Osteocyte (in vitro differentiated cells): ENCODE measurements at regions not wholly inside any gene's neighbourhood (a gene's known extent, or its start where the extent isn't known, plus 50 kb on each side); places are given as distances from the start of the nearest gene placed in this dataset.

Experiments
- DNase-seq: peaks from one replicate; pipeline ENCODE4 v3.0.0; 2021; ENCODE audit warnings: mixed read lengths; ENCODE audit not compliant: unreplicated experiment; ENCODE audit errors: extremely low spot score
- H3K27ac Mint-ChIP-seq: one replicate; pipeline ENCODE4 v1.8.0; 2021; ENCODE audit warnings: mild to moderate bottlenecking, mixed read lengths; ENCODE audit not compliant: unreplicated experiment
- H3K27me3 Mint-ChIP-seq: one replicate; pipeline ENCODE4 v1.8.0; 2021; ENCODE audit warnings: mixed read lengths; ENCODE audit not compliant: unreplicated experiment
- H3K36me3 Mint-ChIP-seq: one replicate; pipeline ENCODE4 v1.8.0; 2021; ENCODE audit warnings: mixed read lengths; ENCODE audit not compliant: unreplicated experiment
- H3K4me1 Mint-ChIP-seq: one replicate; pipeline ENCODE4 v1.8.0; 2021; ENCODE audit warnings: mixed read lengths; ENCODE audit not compliant: unreplicated experiment
- H3K4me3 Mint-ChIP-seq: one replicate; pipeline ENCODE4 v1.8.0; 2021; ENCODE audit warnings: mild to moderate bottlenecking, moderate library complexity, mixed read lengths; ENCODE audit not compliant: unreplicated experiment
- H3K9me3 Mint-ChIP-seq: one replicate; pipeline ENCODE4 v1.8.0; 2021; ENCODE audit warnings: mixed read lengths; ENCODE audit not compliant: unreplicated experiment
- TF ChIP-seq, protein P1 (sequence below): fragments of 200-600 bp; sonication (generic); IDR thresholded peaks from 2 replicates; pipeline ENCODE4 v1.5.0; 2021; ENCODE audit warnings: antibody characterized with exemption, mild to moderate bottlenecking, moderate library complexity

GRCh38 chr2:129331638-129332037 lies 647.8 kb upstream of the RAB6C start:
- Mint-ChIP-seq H3K36me3 (no peaks in the 10 kb centered on the region), H3K27me3 (no peaks in the 10 kb centered on the region)
- no peak for DNase-seq

GRCh38 chr2:129334128-129334527 lies 645.3 kb upstream of the RAB6C start:
- no peak for DNase-seq
- Mint-ChIP-seq H3K36me3 (no peaks in the 10 kb centered on the region), H3K9me3 (peaks cover 30% of the 10 kb centered on the region), H3K4me1 (no peaks in the 10 kb centered on the region), H3K27me3 (no peaks in the 10 kb centered on the region), H3K4me3 (no peak overlapping the region), H3K27ac (no peak overlapping the region)
- TF ChIP-seq, protein P1, sequence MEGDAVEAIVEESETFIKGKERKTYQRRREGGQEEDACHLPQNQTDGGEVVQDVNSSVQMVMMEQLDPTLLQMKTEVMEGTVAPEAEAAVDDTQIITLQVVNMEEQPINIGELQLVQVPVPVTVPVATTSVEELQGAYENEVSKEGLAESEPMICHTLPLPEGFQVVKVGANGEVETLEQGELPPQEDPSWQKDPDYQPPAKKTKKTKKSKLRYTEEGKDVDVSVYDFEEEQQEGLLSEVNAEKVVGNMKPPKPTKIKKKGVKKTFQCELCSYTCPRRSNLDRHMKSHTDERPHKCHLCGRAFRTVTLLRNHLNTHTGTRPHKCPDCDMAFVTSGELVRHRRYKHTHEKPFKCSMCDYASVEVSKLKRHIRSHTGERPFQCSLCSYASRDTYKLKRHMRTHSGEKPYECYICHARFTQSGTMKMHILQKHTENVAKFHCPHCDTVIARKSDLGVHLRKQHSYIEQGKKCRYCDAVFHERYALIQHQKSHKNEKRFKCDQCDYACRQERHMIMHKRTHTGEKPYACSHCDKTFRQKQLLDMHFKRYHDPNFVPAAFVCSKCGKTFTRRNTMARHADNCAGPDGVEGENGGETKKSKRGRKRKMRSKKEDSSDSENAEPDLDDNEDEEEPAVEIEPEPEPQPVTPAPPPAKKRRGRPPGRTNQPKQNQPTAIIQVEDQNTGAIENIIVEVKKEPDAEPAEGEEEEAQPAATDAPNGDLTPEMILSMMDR: no peak

More at GRCh38 chr2:129331638-129332037, 647.8 kb upstream of the RAB6C start:
- TF ChIP-seq, protein P1: no peak
- peaks cover 24% of the 10 kb centered on the region for H3K9me3 Mint-ChIP-seq
- H3K4me3 Mint-ChIP-seq: no peak overlapping the region
- no peak overlapping the region for H3K27ac Mint-ChIP-seq
- H3K4me1 Mint-ChIP-seq: no peaks in the 10 kb centered on the region

DNA sequence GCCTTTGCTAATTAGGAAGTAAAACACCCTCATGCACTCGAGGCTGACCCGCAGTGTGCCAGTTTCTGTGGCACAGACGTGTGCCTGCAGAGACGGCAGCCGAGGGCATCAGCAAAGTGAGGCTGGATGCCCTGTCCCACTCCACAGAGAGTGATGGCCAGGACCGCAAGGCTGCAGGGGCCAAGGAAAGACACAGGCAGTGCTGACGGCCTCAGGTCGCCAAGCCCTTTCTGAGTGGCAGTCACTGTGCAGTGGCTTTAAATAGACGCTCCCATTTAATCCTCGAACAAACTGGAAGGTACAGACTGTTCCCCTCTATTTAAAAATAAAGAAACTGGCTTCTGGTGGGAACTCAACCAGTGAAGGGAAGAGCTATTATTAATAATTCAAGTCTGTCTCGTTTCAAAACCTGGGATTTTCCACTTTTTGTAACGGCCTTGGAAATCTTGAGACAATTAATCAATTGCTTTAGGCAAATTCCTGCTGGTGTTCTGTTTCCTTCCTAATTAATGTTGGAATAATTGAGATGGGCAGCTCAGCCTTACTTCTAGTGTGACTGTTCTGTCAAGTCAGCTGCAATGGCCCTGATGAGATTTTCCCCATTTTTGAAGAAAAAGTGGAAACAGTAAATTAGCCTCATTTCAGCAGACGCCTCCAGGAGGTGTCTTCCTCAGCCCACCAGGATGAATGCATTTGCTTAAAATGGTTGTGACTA lies 644.6 kb upstream of the RAB6C start:
- DNase-seq: no peak
- peaks cover 30% of the 10 kb centered on the region for H3K9me3 Mint-ChIP-seq
- H3K4me3 Mint-ChIP-seq: no peak overlapping the region

GRCh38 chr2:129336276-129336675 lies 643.2 kb upstream of the RAB6C start:
- H3K27me3 Mint-ChIP-seq: no peaks in the 10 kb centered on the region
- no peaks in the 10 kb centered on the region for H3K36me3 Mint-ChIP-seq
- TF ChIP-seq, protein P1: no peak
- no peak overlapping the region for H3K27ac Mint-ChIP-seq
- H3K4me1 Mint-ChIP-seq: no peaks in the 10 kb centered on the region
- no peak for DNase-seq
- H3K9me3 Mint-ChIP-seq: peaks cover 40% of the 10 kb centered on the region
- H3K4me3 Mint-ChIP-seq: no peak overlapping the region

More for the DNA sequence above, 644.6 kb upstream of the RAB6C start:
- Mint-ChIP-seq H3K4me1 (no peaks in the 10 kb centered on the region), H3K27ac (no peak overlapping the region), H3K27me3 (no peaks in the 10 kb centered on the region), H3K36me3 (no peaks in the 10 kb centered on the region)
- TF ChIP-seq, protein P1: no peak

DNA sequence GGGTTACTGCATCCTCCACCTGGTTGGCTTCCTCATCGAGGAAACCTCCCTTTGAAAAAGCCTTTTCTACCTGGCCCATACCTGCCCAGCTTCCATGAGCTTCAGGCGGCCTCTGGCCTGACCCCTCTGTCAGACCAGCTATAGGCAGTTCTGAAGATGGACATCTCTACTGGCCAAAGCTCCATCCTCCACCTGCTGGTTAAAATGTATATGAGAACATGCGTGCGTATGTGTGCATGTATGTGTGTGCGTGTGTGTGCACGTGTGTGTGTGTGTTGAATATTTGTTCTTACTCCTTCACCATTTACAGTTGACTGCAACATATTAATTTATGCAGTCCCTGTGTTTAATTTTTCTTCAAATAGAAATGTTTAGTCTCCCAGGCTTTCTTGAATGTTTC lies 642.4 kb upstream of the RAB6C start:
- no peak for DNase-seq
- H3K9me3 Mint-ChIP-seq: peaks cover 48% of the 10 kb centered on the region
- H3K36me3 Mint-ChIP-seq: no peaks in the 10 kb centered on the region
- H3K4me1 Mint-ChIP-seq: no peaks in the 10 kb centered on the region
- H3K27ac Mint-ChIP-seq: no peak overlapping the region
- TF ChIP-seq, protein P1: no peak
- no peak overlapping the region for H3K4me3 Mint-ChIP-seq
- H3K27me3 Mint-ChIP-seq: no peaks in the 10 kb centered on the region
